ENCODE measurements at regions not wholly inside any gene's neighbourhood (a gene's known extent, or its start where the extent isn't known, plus 50 kb on each side); places are given as distances from the start of the nearest gene placed in this dataset.

DNA sequence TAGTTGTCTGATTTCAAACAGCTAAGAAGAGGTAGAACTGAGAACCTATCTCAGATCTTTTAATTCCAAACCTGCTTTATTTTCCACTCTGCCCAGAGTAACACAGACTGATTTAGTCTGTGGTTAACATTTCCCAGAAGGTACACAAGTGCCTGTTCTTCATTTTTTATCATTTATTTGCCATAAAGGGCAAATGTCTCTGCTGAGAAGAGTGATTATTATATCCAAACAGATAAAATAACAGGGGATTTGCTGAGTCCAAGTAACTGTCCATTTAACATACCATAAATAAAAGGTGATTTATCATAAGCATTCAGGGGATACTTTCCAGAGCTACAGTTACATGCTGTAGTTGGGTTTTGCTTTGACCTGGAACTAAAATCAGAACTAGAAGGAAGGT is 617.7 kb downstream of the MBD2 start:
- H3K4me1 Mint-ChIP-seq: no peaks in the 10 kb centered on the region
- no peaks in the 10 kb centered on the region for H3K27me3 Mint-ChIP-seq (ENCODE audit: low read depth)
- no peaks in the 10 kb centered on the region for H3K9me3 Mint-ChIP-seq
- TF ChIP-seq, protein P1, sequence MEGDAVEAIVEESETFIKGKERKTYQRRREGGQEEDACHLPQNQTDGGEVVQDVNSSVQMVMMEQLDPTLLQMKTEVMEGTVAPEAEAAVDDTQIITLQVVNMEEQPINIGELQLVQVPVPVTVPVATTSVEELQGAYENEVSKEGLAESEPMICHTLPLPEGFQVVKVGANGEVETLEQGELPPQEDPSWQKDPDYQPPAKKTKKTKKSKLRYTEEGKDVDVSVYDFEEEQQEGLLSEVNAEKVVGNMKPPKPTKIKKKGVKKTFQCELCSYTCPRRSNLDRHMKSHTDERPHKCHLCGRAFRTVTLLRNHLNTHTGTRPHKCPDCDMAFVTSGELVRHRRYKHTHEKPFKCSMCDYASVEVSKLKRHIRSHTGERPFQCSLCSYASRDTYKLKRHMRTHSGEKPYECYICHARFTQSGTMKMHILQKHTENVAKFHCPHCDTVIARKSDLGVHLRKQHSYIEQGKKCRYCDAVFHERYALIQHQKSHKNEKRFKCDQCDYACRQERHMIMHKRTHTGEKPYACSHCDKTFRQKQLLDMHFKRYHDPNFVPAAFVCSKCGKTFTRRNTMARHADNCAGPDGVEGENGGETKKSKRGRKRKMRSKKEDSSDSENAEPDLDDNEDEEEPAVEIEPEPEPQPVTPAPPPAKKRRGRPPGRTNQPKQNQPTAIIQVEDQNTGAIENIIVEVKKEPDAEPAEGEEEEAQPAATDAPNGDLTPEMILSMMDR (IDR thresholded peaks at IDR 0.05; ENCODE audit: unreplicated experiment in 3 of 3): no peak
- no peak overlapping the region for H3K27ac Mint-ChIP-seq
- H3K4me3 Mint-ChIP-seq: no peak overlapping the region
- no peaks in the 10 kb centered on the region for H3K36me3 Mint-ChIP-seq (ENCODE audit: low read depth)

DNA sequence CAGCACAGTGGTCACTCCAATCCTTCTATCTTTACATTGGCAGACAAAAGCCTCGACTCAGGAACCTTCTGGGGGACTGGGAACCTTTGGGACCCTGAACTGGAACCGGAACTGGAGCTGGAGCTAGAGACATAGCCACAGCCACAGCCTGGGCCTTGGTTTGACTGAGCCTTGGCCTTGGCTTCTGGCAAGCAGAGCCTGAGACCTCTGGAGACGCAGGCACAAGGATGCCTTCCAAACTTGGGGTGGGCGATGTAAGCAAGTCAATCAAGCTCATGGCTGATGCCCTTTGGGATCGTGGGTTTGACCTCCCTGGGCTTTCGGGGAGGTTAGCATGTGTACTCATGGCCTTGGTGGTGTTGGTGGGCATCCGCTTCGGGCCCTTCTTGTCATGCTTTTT is 619.3 kb downstream of the MBD2 start:
- Mint-ChIP-seq H3K27ac (no peak overlapping the region), H3K27me3 (ENCODE audit: low read depth) (no peaks in the 10 kb centered on the region), H3K4me1 (no peaks in the 10 kb centered on the region), H3K36me3 (ENCODE audit: low read depth) (no peaks in the 10 kb centered on the region), H3K9me3 (no peaks in the 10 kb centered on the region), H3K4me3 (no peak overlapping the region)
- TF ChIP-seq, protein P1 (IDR thresholded peaks at IDR 0.05; ENCODE audit: unreplicated experiment in 3 of 3): no peak

DNA sequence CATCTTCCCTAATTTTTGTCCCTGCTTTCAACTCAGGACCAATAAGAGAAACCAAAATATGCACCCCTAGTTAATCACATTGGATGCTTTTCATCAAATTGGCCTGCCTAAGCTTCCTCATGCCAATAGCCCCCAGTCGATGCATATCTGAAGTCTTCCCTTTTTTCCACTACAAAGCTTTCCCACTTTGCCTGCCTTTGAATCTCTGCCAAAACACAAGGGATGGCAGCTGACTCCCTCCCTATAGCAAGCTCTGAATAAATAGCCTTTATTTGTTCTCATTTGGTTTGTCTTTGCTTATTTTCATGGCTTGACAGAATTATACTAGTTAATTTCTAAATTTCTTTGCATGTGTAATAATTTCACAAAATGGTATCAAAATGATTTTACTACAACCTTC is 621.2 kb downstream of the MBD2 start:
- Mint-ChIP-seq H3K9me3 (no peaks in the 10 kb centered on the region), H3K27me3 (ENCODE audit: low read depth) (no peaks in the 10 kb centered on the region), H3K36me3 (ENCODE audit: low read depth) (no peaks in the 10 kb centered on the region), H3K4me3 (no peak overlapping the region), H3K4me1 (no peaks in the 10 kb centered on the region), H3K27ac (no peak overlapping the region)
- TF ChIP-seq, protein P1 (IDR thresholded peaks at IDR 0.05; ENCODE audit: unreplicated experiment in 3 of 3): no peak

DNA sequence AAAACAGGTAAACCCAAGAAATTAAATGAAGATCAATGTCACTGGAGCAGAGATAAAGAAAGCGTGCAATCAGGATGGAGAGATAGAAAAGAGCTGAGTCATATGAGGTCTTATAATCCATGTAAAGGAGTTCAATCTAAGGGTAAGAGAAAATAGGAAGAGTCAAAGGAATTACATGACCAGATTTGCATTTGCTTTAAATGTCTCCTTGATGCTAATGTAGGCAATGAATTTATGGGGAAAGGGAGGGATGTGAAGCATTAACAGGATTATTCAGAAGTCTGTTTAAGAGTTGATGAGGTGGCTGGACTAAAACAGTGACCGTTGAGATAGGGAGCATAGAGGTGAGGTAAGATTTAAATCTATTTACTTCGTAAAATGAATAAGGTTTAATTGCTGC is 623.1 kb downstream of the MBD2 start:
- Mint-ChIP-seq H3K4me3 (no peak overlapping the region), H3K27me3 (ENCODE audit: low read depth) (no peaks in the 10 kb centered on the region)
- TF ChIP-seq, protein P1 (IDR thresholded peaks at IDR 0.05; ENCODE audit: unreplicated experiment in 3 of 3): no peak

DNA sequence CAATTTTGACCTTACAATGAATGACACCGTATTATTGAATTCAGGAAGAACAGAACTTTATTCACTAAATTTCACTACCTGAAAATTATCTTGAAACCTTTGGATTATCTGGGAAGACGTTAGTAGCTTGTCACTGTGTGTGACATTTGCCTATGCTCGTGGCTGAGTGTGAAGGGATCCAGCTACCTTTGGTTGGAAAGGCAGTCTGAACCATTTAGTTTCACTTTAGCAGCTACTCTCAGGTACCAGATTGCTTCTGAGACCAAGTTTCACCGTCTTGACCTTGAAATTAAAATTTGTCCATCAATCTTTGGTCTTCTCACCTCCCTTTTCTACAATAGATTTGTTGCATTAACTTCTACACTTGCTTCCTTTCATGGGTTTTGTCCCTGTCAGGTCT is 637.5 kb downstream of the MBD2 start:
- no peak overlapping the region for H3K27ac Mint-ChIP-seq
- H3K4me3 Mint-ChIP-seq: no peak overlapping the region
- no peaks in the 10 kb centered on the region for H3K27me3 Mint-ChIP-seq (ENCODE audit: low read depth)
- TF ChIP-seq, protein P1 (IDR thresholded peaks at IDR 0.05; ENCODE audit: unreplicated experiment in 3 of 3): no peak
- no peaks in the 10 kb centered on the region for H3K36me3 Mint-ChIP-seq (ENCODE audit: low read depth)
- no peaks in the 10 kb centered on the region for H3K4me1 Mint-ChIP-seq
- no peaks in the 10 kb centered on the region for H3K9me3 Mint-ChIP-seq

More for the DNA sequence above, 623.1 kb downstream of the MBD2 start:
- Mint-ChIP-seq H3K9me3 (no peaks in the 10 kb centered on the region), H3K36me3 (ENCODE audit: low read depth) (no peaks in the 10 kb centered on the region), H3K4me1 (no peaks in the 10 kb centered on the region), H3K27ac (no peak overlapping the region)
